ENCODE measurements at regions not wholly inside any gene's neighbourhood (a gene's known extent, or its start where the extent isn't known, plus 50 kb on each side); places are given as distances from the start of the nearest gene placed in this dataset.

- Mint-ChIP-seq H3K27ac (no peak overlapping the region), H3K36me3 (ENCODE audit: low read depth) (no peaks in the 10 kb centered on the region), H3K27me3 (ENCODE audit: low read depth) (no peaks in the 10 kb centered on the region), H3K4me3 (no peak overlapping the region), H3K4me1 (peaks cover 44% of the 10 kb centered on the region), H3K9me3 (no peaks in the 10 kb centered on the region)
- no peak for TF ChIP-seq CTCF (IDR thresholded peaks at IDR 0.05; ENCODE audit: unreplicated experiment in 3 of 3)
Observed at GRCh38 chr4:79043138-79043537, 103.9 kb upstream of the PAQR3 start.

GRCh38 chr4:79042079-79042674 lies 102.9 kb upstream of the PAQR3 start:
- H3K4me3 Mint-ChIP-seq = no peak overlapping the region
- peak; percentile 58 to 66 (median 60) for TF ChIP-seq CTCF (IDR thresholded peaks at IDR 0.05; ENCODE audit: unreplicated experiment in 3 of 3)
- H3K4me1 Mint-ChIP-seq = peaks cover 36% of the 10 kb centered on the region
- H3K27me3 Mint-ChIP-seq (ENCODE audit: low read depth) = no peaks in the 10 kb centered on the region
- H3K27ac Mint-ChIP-seq = peak overlapping the region in 2 of 3 experiments; percentile 11 to 26
- H3K36me3 Mint-ChIP-seq (ENCODE audit: low read depth) = no peaks in the 10 kb centered on the region
- H3K9me3 Mint-ChIP-seq = no peaks in the 10 kb centered on the region

- Mint-ChIP-seq H3K27me3 (ENCODE audit: low read depth) (no peaks in the 10 kb centered on the region), H3K4me1 (peaks cover 26% of the 10 kb centered on the region), H3K4me3 (no peak overlapping the region), H3K27ac (no peak overlapping the region), H3K9me3 (no peaks in the 10 kb centered on the region), H3K36me3 (ENCODE audit: low read depth) (no peaks in the 10 kb centered on the region)
- TF ChIP-seq CTCF (IDR thresholded peaks at IDR 0.05; ENCODE audit: unreplicated experiment in 3 of 3) = no peak
Observed at GRCh38 chr4:79034544-79034943, 95.3 kb upstream of the PAQR3 start.

GRCh38 chr4:79030973-79031372 lies 91.7 kb upstream of the PAQR3 start:
- no peak for TF ChIP-seq CTCF (IDR thresholded peaks at IDR 0.05; ENCODE audit: unreplicated experiment in 3 of 3)
- no peaks in the 10 kb centered on the region for H3K36me3 Mint-ChIP-seq (ENCODE audit: low read depth)
- no peaks in the 10 kb centered on the region for H3K27me3 Mint-ChIP-seq (ENCODE audit: low read depth)
- peaks cover 26% of the 10 kb centered on the region for H3K4me1 Mint-ChIP-seq
- H3K27ac Mint-ChIP-seq = peak overlapping the region in 1 of 3 experiments; percentile 6
- no peaks in the 10 kb centered on the region for H3K9me3 Mint-ChIP-seq
- H3K4me3 Mint-ChIP-seq = no peak overlapping the region

- no peaks in the 10 kb centered on the region for H3K27me3 Mint-ChIP-seq (ENCODE audit: low read depth)
- no peaks in the 10 kb centered on the region for H3K9me3 Mint-ChIP-seq
- H3K4me1 Mint-ChIP-seq = peaks cover 18% of the 10 kb centered on the region
- no peak for TF ChIP-seq CTCF (IDR thresholded peaks at IDR 0.05; ENCODE audit: unreplicated experiment in 3 of 3)
- H3K27ac Mint-ChIP-seq = no peak overlapping the region
- H3K36me3 Mint-ChIP-seq (ENCODE audit: low read depth) = no peaks in the 10 kb centered on the region
- no peak overlapping the region for H3K4me3 Mint-ChIP-seq
Observed at GRCh38 chr4:79027656-79028055, 88.4 kb upstream of the PAQR3 start.

GRCh38 chr4:79025170-79025569 lies 85.9 kb upstream of the PAQR3 start:
- H3K27ac Mint-ChIP-seq = no peak overlapping the region
- H3K27me3 Mint-ChIP-seq (ENCODE audit: low read depth) = no peaks in the 10 kb centered on the region
- H3K9me3 Mint-ChIP-seq = peaks cover 2% of the 10 kb centered on the region
- H3K4me1 Mint-ChIP-seq = no peaks in the 10 kb centered on the region
- TF ChIP-seq CTCF (IDR thresholded peaks at IDR 0.05; ENCODE audit: unreplicated experiment in 3 of 3) = no peak
- H3K4me3 Mint-ChIP-seq = no peak overlapping the region
- H3K36me3 Mint-ChIP-seq (ENCODE audit: low read depth) = no peaks in the 10 kb centered on the region
